ENCODE measurements at regions not wholly inside any gene's neighbourhood (a gene's known extent, or its start where the extent isn't known, plus 50 kb on each side); places are given as distances from the start of the nearest gene placed in this dataset.

DNA sequence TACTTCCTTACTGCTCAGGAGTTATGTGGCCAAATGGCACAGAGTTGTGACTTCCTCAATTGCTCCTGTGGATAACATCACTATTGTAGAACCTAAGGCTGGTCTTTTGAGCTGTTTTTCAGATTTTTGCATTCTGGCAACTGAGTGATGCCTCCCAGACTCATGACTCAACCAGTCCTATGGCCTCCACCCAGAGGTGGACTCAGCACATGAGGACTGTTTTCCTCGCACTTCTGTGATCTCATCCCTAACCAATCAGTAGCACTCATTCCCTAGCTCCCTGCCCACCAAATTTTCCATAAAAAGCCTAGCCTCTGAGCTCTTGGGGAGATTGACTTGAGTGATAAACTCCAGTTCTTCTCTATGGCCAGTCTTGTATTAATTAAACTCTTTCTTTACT is 407.9 kb upstream of the TNP1 start:
- H2AFZ ChIP-seq (ENCODE audit: control insufficient read depth, low read depth, low read length) = no peak overlapping the region
- no peaks in the 10 kb centered on the region for H3K4me1 ChIP-seq (ENCODE audit: control insufficient read depth, insufficient read depth, low read length)
- BruUV-seq (replicated peaks) = no TSS peak
- no peak overlapping the region for H3K4me3 ChIP-seq
- FAIRE-seq = no peak
- ATAC-seq = no peak
- intact Hi-C loops (cut with micrococcal nuclease; ENCODE audit: unreplicated experiment) (no loop called here), in situ Hi-C loops (cut with MboI) (no loop called here)
- ChIA-PET RAD21 (ENCODE audit: unreplicated experiment) (no interaction called here), CTCF (no interaction called here), SMC1A (ENCODE audit: uncharacterized antibody, unreplicated experiment) (interaction anchor here (0.6 to 0.9 kb wide), 3 partner anchors 12 to 779 kb away, joined by 3 read pairs; no protein-coding TSS in a partner anchor), POLR2A (no interaction called here)
- no peaks in the 10 kb centered on the region for H3K36me3 ChIP-seq (ENCODE audit: control insufficient read depth in 2 of 2, insufficient read depth in 2 of 2, low read length in 1 of 2)
- no peak overlapping the region for H3K27ac ChIP-seq (ENCODE audit: control insufficient read depth, insufficient read depth)
- no peaks in the 10 kb centered on the region for H3K79me2 ChIP-seq (ENCODE audit: control insufficient read depth, insufficient read depth, low read length)
- 44% methylated on average over 1 of the region's 1 CpG for WGBS (ENCODE audit: insufficient coverage, insufficient replicate concordance, low lambda C conversion rate, missing lambda C conversion rate)
- no peaks in the 10 kb centered on the region for H3K27me3 ChIP-seq (replicated peaks in 1 of 2; ENCODE audit: control insufficient read depth in 2 of 2, insufficient read depth in 2 of 2, low read length in 1 of 2)
- H3K9ac ChIP-seq (ENCODE audit: control insufficient read depth, insufficient read depth, low read length) = no peak overlapping the region
- DNase-seq (ENCODE audit: low read depth, low spot score) = no peak
- H3K9me3 ChIP-seq (replicated peaks; ENCODE audit: control insufficient read depth, insufficient read depth, low read length) = peaks cover 3% of the 10 kb centered on the region; the same call in 2 of the 3 replicates
- H4K20me1 ChIP-seq (ENCODE audit: control insufficient read depth, insufficient read depth) = no peaks in the 10 kb centered on the region
- TF ChIP-seq, protein P1, sequence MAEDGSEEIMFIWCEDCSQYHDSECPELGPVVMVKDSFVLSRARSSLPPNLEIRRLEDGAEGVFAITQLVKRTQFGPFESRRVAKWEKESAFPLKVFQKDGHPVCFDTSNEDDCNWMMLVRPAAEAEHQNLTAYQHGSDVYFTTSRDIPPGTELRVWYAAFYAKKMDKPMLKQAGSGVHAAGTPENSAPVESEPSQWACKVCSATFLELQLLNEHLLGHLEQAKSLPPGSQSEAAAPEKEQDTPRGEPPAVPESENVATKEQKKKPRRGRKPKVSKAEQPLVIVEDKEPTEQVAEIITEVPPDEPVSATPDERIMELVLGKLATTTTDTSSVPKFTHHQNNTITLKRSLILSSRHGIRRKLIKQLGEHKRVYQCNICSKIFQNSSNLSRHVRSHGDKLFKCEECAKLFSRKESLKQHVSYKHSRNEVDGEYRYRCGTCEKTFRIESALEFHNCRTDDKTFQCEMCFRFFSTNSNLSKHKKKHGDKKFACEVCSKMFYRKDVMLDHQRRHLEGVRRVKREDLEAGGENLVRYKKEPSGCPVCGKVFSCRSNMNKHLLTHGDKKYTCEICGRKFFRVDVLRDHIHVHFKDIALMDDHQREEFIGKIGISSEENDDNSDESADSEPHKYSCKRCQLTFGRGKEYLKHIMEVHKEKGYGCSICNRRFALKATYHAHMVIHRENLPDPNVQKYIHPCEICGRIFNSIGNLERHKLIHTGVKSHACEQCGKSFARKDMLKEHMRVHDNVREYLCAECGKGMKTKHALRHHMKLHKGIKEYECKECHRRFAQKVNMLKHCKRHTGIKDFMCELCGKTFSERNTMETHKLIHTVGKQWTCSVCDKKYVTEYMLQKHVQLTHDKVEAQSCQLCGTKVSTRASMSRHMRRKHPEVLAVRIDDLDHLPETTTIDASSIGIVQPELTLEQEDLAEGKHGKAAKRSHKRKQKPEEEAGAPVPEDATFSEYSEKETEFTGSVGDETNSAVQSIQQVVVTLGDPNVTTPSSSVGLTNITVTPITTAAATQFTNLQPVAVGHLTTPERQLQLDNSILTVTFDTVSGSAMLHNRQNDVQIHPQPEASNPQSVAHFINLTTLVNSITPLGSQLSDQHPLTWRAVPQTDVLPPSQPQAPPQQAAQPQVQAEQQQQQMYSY (CRISPR knock-in tag; IDR thresholded peaks at IDR 0.05) = no peak
- TF ChIP-seq SMAD5 (IDR thresholded peaks at IDR 0.05; ENCODE audit: low read depth) (no peak), BMI1 (IDR thresholded peaks at IDR 0.05; ENCODE audit: borderline replicate concordance) (no peak), POLR2AphosphoS2 (IDR thresholded peaks at IDR 0.05; ENCODE audit: low read depth, low read length) (no peak), POLR2AphosphoS5 (IDR thresholded peaks at IDR 0.05; ENCODE audit: low read length) (no peak), TAF1 (IDR thresholded peaks at IDR 0.05; ENCODE audit: borderline replicate concordance, low read depth, low read length) (no peak), LARP7 (IDR thresholded peaks at IDR 0.05) (no peak), JUND (IDR thresholded peaks at IDR 0.05; ENCODE audit: low read depth, low read length) (no peak)
- TF ChIP-seq, protein P2, sequence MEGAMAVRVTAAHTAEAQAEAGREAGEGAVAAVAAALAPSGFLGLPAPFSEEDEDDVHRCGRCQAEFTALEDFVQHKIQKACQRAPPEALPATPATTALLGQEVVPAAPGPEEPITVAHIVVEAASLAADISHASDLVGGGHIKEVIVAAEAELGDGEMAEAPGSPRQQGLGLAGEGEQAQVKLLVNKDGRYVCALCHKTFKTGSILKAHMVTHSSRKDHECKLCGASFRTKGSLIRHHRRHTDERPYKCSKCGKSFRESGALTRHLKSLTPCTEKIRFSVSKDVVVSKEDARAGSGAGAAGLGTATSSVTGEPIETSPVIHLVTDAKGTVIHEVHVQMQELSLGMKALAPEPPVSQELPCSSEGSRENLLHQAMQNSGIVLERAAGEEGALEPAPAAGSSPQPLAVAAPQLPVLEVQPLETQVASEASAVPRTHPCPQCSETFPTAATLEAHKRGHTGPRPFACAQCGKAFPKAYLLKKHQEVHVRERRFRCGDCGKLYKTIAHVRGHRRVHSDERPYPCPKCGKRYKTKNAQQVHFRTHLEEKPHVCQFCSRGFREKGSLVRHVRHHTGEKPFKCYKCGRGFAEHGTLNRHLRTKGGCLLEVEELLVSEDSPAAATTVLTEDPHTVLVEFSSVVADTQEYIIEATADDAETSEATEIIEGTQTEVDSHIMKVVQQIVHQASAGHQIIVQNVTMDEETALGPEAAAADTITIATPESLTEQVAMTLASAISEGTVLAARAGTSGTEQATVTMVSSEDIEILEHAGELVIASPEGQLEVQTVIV (IDR thresholded peaks at IDR 0.05; ENCODE audit: borderline replicate concordance, partially characterized antibody) = no peak
- H3K4me2 ChIP-seq (ENCODE audit: control insufficient read depth, insufficient read depth) = no peak overlapping the region

Data from GM12878 (cell line).